ENCODE measurements at regions not wholly inside any gene's neighbourhood (a gene's known extent, or its start where the extent isn't known, plus 50 kb on each side); places are given as distances from the start of the nearest gene placed in this dataset.

GRCh38 chr12:86659985-86660384, 403.8 kb upstream of the MGAT4C start:
- H3K4me3 ChIP-seq (ENCODE audit: insufficient read depth, low read depth, low read length) = no peak overlapping the region
- 94 to 97% methylated on average over 2 of the region's 2 CpGs for WGBS, 2 experiments
- no peak overlapping the region for H3K27ac ChIP-seq (ENCODE audit: insufficient read depth, low read depth, low read length, poor library complexity, severe bottlenecking)
- H3K27me3 ChIP-seq (ENCODE audit: control insufficient read depth, insufficient read depth, low read length, poor library complexity, severe bottlenecking) = no peaks in the 10 kb centered on the region
- no peaks in the 10 kb centered on the region for H3K4me1 ChIP-seq (ENCODE audit: control insufficient read depth, insufficient read depth, low read length)
- H3K36me3 ChIP-seq (ENCODE audit: control insufficient read depth, insufficient read depth, low read length) = no peaks in the 10 kb centered on the region
- no peaks in the 10 kb centered on the region for H3K9me3 ChIP-seq (ENCODE audit: control insufficient read depth, low read length)

- Histone ChIP-seq H3K4me1 (ENCODE audit: control insufficient read depth, insufficient read depth, low read length) (no peaks in the 10 kb centered on the region), H3K36me3 (ENCODE audit: control insufficient read depth, insufficient read depth, low read length) (no peaks in the 10 kb centered on the region), H3K27me3 (ENCODE audit: control insufficient read depth, insufficient read depth, low read length, poor library complexity, severe bottlenecking) (no peaks in the 10 kb centered on the region), H3K27ac (ENCODE audit: insufficient read depth, low read depth, low read length, poor library complexity, severe bottlenecking) (no peak overlapping the region), H3K4me3 (ENCODE audit: insufficient read depth, low read depth, low read length) (no peak overlapping the region), H3K9me3 (ENCODE audit: control insufficient read depth, low read length) (no peaks in the 10 kb centered on the region)
Measured at GRCh38 chr12:86658303-86658702, 402.1 kb upstream of the MGAT4C start.

GRCh38 chr12:86647800-86648199, 391.6 kb upstream of the MGAT4C start:
- WGBS, 2 experiments = 96% methylated on average over 2 of the region's 2 CpGs; no CpG with 5 or more reads in 1 of the 2 experiments
- no peak overlapping the region for H3K4me3 ChIP-seq (ENCODE audit: insufficient read depth, low read depth, low read length)
- H3K27me3 ChIP-seq (ENCODE audit: control insufficient read depth, insufficient read depth, low read length, poor library complexity, severe bottlenecking) = no peaks in the 10 kb centered on the region
- no peak overlapping the region for H3K27ac ChIP-seq (ENCODE audit: insufficient read depth, low read depth, low read length, poor library complexity, severe bottlenecking)
- no peaks in the 10 kb centered on the region for H3K9me3 ChIP-seq (ENCODE audit: control insufficient read depth, low read length)
- no peaks in the 10 kb centered on the region for H3K4me1 ChIP-seq (ENCODE audit: control insufficient read depth, insufficient read depth, low read length)
- no peaks in the 10 kb centered on the region for H3K36me3 ChIP-seq (ENCODE audit: control insufficient read depth, insufficient read depth, low read length)

- Histone ChIP-seq H3K27me3 (ENCODE audit: control insufficient read depth, insufficient read depth, low read length, poor library complexity, severe bottlenecking) (no peaks in the 10 kb centered on the region), H3K27ac (ENCODE audit: insufficient read depth, low read depth, low read length, poor library complexity, severe bottlenecking) (no peak overlapping the region), H3K4me3 (ENCODE audit: insufficient read depth, low read depth, low read length) (no peak overlapping the region), H3K36me3 (ENCODE audit: control insufficient read depth, insufficient read depth, low read length) (no peaks in the 10 kb centered on the region), H3K9me3 (ENCODE audit: control insufficient read depth, low read length) (no peaks in the 10 kb centered on the region), H3K4me1 (ENCODE audit: control insufficient read depth, insufficient read depth, low read length) (no peaks in the 10 kb centered on the region)
- 91 to 93% methylated on average over 3 to 4 of the region's 4 CpGs for WGBS, 2 experiments
Measured at GRCh38 chr12:86634456-86635410, 378.5 kb upstream of the MGAT4C start.

GRCh38 chr12:86627001-86627400, 370.8 kb upstream of the MGAT4C start:
- H3K4me3 ChIP-seq (ENCODE audit: insufficient read depth, low read depth, low read length) = no peak overlapping the region
- H3K27ac ChIP-seq (ENCODE audit: insufficient read depth, low read depth, low read length, poor library complexity, severe bottlenecking) = no peak overlapping the region
- 94% methylated on average over 3 of the region's 3 CpGs for WGBS, 2 experiments
- no peaks in the 10 kb centered on the region for H3K4me1 ChIP-seq (ENCODE audit: control insufficient read depth, insufficient read depth, low read length)
- no peaks in the 10 kb centered on the region for H3K27me3 ChIP-seq (ENCODE audit: control insufficient read depth, insufficient read depth, low read length, poor library complexity, severe bottlenecking)
- H3K36me3 ChIP-seq (ENCODE audit: control insufficient read depth, insufficient read depth, low read length) = no peaks in the 10 kb centered on the region
- peaks cover 3% of the 10 kb centered on the region for H3K9me3 ChIP-seq (ENCODE audit: control insufficient read depth, low read length)

GRCh38 chr12:86623267-86623666, 367.1 kb upstream of the MGAT4C start:
- H3K4me3 ChIP-seq (ENCODE audit: insufficient read depth, low read depth, low read length) = no peak overlapping the region
- H3K27me3 ChIP-seq (ENCODE audit: control insufficient read depth, insufficient read depth, low read length, poor library complexity, severe bottlenecking) = no peaks in the 10 kb centered on the region
- H3K9me3 ChIP-seq (ENCODE audit: control insufficient read depth, low read length) = peaks cover 3% of the 10 kb centered on the region
- H3K27ac ChIP-seq (ENCODE audit: insufficient read depth, low read depth, low read length, poor library complexity, severe bottlenecking) = no peak overlapping the region
- H3K36me3 ChIP-seq (ENCODE audit: control insufficient read depth, insufficient read depth, low read length) = no peaks in the 10 kb centered on the region
- no peaks in the 10 kb centered on the region for H3K4me1 ChIP-seq (ENCODE audit: control insufficient read depth, insufficient read depth, low read length)
- WGBS, 2 experiments = no CpG with 5 or more reads among the region's 1 CpG

- 93 to 100% methylated on average over 1 to 2 of the region's 2 CpGs for WGBS, 2 experiments
- no peaks in the 10 kb centered on the region for H3K36me3 ChIP-seq (ENCODE audit: control insufficient read depth, insufficient read depth, low read length)
- H3K9me3 ChIP-seq (ENCODE audit: control insufficient read depth, low read length) = peaks cover 3% of the 10 kb centered on the region
- H3K27ac ChIP-seq (ENCODE audit: insufficient read depth, low read depth, low read length, poor library complexity, severe bottlenecking) = no peak overlapping the region
- no peaks in the 10 kb centered on the region for H3K27me3 ChIP-seq (ENCODE audit: control insufficient read depth, insufficient read depth, low read length, poor library complexity, severe bottlenecking)
- no peaks in the 10 kb centered on the region for H3K4me1 ChIP-seq (ENCODE audit: control insufficient read depth, insufficient read depth, low read length)
- no peak overlapping the region for H3K4me3 ChIP-seq (ENCODE audit: insufficient read depth, low read depth, low read length)
Measured at GRCh38 chr12:86621957-86622356, 365.8 kb upstream of the MGAT4C start.

- H3K36me3 ChIP-seq (ENCODE audit: control insufficient read depth, insufficient read depth, low read length) = no peaks in the 10 kb centered on the region
- WGBS, 2 experiments = no CpG with 5 or more reads among the region's 1 CpG
- H3K9me3 ChIP-seq (ENCODE audit: control insufficient read depth, low read length) = no peaks in the 10 kb centered on the region
- H3K27ac ChIP-seq (ENCODE audit: insufficient read depth, low read depth, low read length, poor library complexity, severe bottlenecking) = no peak overlapping the region
- no peak overlapping the region for H3K4me3 ChIP-seq (ENCODE audit: insufficient read depth, low read depth, low read length)
- no peaks in the 10 kb centered on the region for H3K27me3 ChIP-seq (ENCODE audit: control insufficient read depth, insufficient read depth, low read length, poor library complexity, severe bottlenecking)
- no peaks in the 10 kb centered on the region for H3K4me1 ChIP-seq (ENCODE audit: control insufficient read depth, insufficient read depth, low read length)
Measured at GRCh38 chr12:86613311-86613710, 357.1 kb upstream of the MGAT4C start.

- no peak overlapping the region for H3K4me3 ChIP-seq (ENCODE audit: insufficient read depth, low read depth, low read length)
- H3K27me3 ChIP-seq (ENCODE audit: control insufficient read depth, insufficient read depth, low read length, poor library complexity, severe bottlenecking) = no peaks in the 10 kb centered on the region
- no peak overlapping the region for H3K27ac ChIP-seq (ENCODE audit: insufficient read depth, low read depth, low read length, poor library complexity, severe bottlenecking)
- no peaks in the 10 kb centered on the region for H3K9me3 ChIP-seq (ENCODE audit: control insufficient read depth, low read length)
- no peaks in the 10 kb centered on the region for H3K36me3 ChIP-seq (ENCODE audit: control insufficient read depth, insufficient read depth, low read length)
- H3K4me1 ChIP-seq (ENCODE audit: control insufficient read depth, insufficient read depth, low read length) = no peaks in the 10 kb centered on the region
Measured at GRCh38 chr12:86608638-86609037, 352.4 kb upstream of the MGAT4C start.

- no peaks in the 10 kb centered on the region for H3K4me1 ChIP-seq (ENCODE audit: control insufficient read depth, insufficient read depth, low read length)
- no peak overlapping the region for H3K27ac ChIP-seq (ENCODE audit: insufficient read depth, low read depth, low read length, poor library complexity, severe bottlenecking)
- no peaks in the 10 kb centered on the region for H3K27me3 ChIP-seq (ENCODE audit: control insufficient read depth, insufficient read depth, low read length, poor library complexity, severe bottlenecking)
- 95 to 96% methylated on average over 27 of the region's 27 CpGs for WGBS, 2 experiments
- no peaks in the 10 kb centered on the region for H3K9me3 ChIP-seq (ENCODE audit: control insufficient read depth, low read length)
- no peaks in the 10 kb centered on the region for H3K36me3 ChIP-seq (ENCODE audit: control insufficient read depth, insufficient read depth, low read length)
- H3K4me3 ChIP-seq (ENCODE audit: insufficient read depth, low read depth, low read length) = no peak overlapping the region
Measured at GRCh38 chr12:86601550-86602308, 345.5 kb upstream of the MGAT4C start.

Measured in ectodermal cell (in vitro differentiated cells).